GM18873 (cell line): ENCODE measurements at regions not wholly inside any gene's neighbourhood (a gene's known extent, or its start where the extent isn't known, plus 50 kb on each side); places are given as distances from the start of the nearest gene placed in this dataset.
A peak's percentile ranks its signal among the peaks of the same experiment; 100 is the strongest.

ENCODE experiments used
- ATAC-seq: cut with Tn5 transposase; IDR thresholded peaks from one replicate; pipeline ENCODE4 v1.9.1; 2021; ENCODE audit warnings: mild to moderate bottlenecking, moderate library complexity, moderate number of reproducible peaks; ENCODE audit not compliant: unreplicated experiment, low FRiP score

GRCh38 chr15:96029172-96029571, 301.3 kb upstream of the NR2F2 start:
- no peak for ATAC-seq

GRCh38 chr15:96031426-96032110, 298.9 kb upstream of the NR2F2 start:
- no peak for ATAC-seq

- ATAC-seq: no peak
Measured at GRCh38 chr15:96035091-96035490, 295.4 kb upstream of the NR2F2 start.

- ATAC-seq: no peak
Measured at GRCh38 chr15:96035635-96036034, 294.9 kb upstream of the NR2F2 start.

- peak; percentile 63 for ATAC-seq
Measured at GRCh38 chr15:96037584-96037983, 292.9 kb upstream of the NR2F2 start.

- no peak for ATAC-seq
Measured at GRCh38 chr15:96038131-96038530, 292.4 kb upstream of the NR2F2 start.

- ATAC-seq: no peak
Measured at GRCh38 chr15:96038650-96039049, 291.9 kb upstream of the NR2F2 start.

GRCh38 chr15:96041982-96042733, 288.3 kb upstream of the NR2F2 start:
- ATAC-seq: no peak

GRCh38 chr15:96042734-96043224, 287.7 kb upstream of the NR2F2 start:
- ATAC-seq: peak; percentile 86

GRCh38 chr15:96043591-96044171, 286.8 kb upstream of the NR2F2 start:
- no peak for ATAC-seq

GRCh38 chr15:96046620-96047240, 283.8 kb upstream of the NR2F2 start:
- ATAC-seq: no peak

- no peak for ATAC-seq
Measured at GRCh38 chr15:96047255-96047931, 283.1 kb upstream of the NR2F2 start.

GRCh38 chr15:96049323-96049722, 281.2 kb upstream of the NR2F2 start:
- no peak for ATAC-seq

GRCh38 chr15:96049766-96050165, 280.7 kb upstream of the NR2F2 start:
- no peak for ATAC-seq

- no peak for ATAC-seq
Measured at GRCh38 chr15:96051598-96051997, 278.9 kb upstream of the NR2F2 start.

GRCh38 chr15:96052154-96052553, 278.3 kb upstream of the NR2F2 start:
- no peak for ATAC-seq

- no peak for ATAC-seq
Measured at GRCh38 chr15:96052572-96053030, 277.9 kb upstream of the NR2F2 start.

- no peak for ATAC-seq
Measured at GRCh38 chr15:96053031-96053780, 277.3 kb upstream of the NR2F2 start.

GRCh38 chr15:96053781-96054428, 276.6 kb upstream of the NR2F2 start:
- ATAC-seq: no peak
